ENCODE measurements at regions not wholly inside any gene's neighbourhood (a gene's known extent, or its start where the extent isn't known, plus 50 kb on each side); places are given as distances from the start of the nearest gene placed in this dataset.
"Not testable (repeated sequence)": the region's sequence is repeated elsewhere in the genome, so short reads cannot be mapped to it uniquely, and the experiment has no call there.

DNA sequence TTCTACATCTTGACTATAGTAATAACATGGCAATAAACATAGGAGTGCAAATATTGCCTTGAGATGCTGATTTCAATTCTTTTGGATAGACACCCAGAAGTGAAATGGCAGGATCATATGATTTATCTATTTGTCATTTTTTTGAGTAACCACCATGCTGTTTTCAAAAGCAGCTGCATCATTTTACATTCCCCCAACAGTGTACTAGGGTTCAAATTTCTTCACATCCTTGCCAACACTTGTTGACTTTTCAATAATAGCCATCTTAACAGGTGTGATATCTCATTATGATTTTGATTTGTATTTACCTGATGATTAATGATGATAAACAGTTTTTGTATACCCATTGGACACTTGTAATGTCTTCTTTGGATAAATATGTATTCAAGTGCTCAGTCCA, 90.8 kb downstream of the STRADB start:
- no peaks in the 10 kb centered on the region for H3K36me3 ChIP-seq (ENCODE audit: low read depth)
- ChIA-PET CTCF (no interaction called here), POLR2A (ENCODE audit: unreplicated experiment) (no interaction called here)
- no peaks in the 10 kb centered on the region for H3F3A ChIP-seq (ENCODE audit: insufficient read depth, low read depth)
- BruUV-seq (replicated peaks), result no TSS peak
- no peaks in the 10 kb centered on the region for H3K9me3 ChIP-seq (ENCODE audit: insufficient read depth, low read depth)
- no peak overlapping the region for H3K27ac ChIP-seq
- H3K4me2 ChIP-seq, result no peak overlapping the region
- DNase-seq, result no peak
- H3K4me1 ChIP-seq (replicated peaks; ENCODE audit: insufficient read depth), result no peaks in the 10 kb centered on the region
- H4K20me1 ChIP-seq (ENCODE audit: insufficient read depth), result no peaks in the 10 kb centered on the region
- no peaks in the 10 kb centered on the region for H3K79me2 ChIP-seq (ENCODE audit: low read depth)
- no peak overlapping the region for H2AFZ ChIP-seq
- no peak overlapping the region for H3K4me3 ChIP-seq
- no peaks in the 10 kb centered on the region for H3K27me3 ChIP-seq (ENCODE audit: insufficient read depth, low read depth)
- no peaks in the 10 kb centered on the region for H3K9me2 ChIP-seq (ENCODE audit: insufficient read depth)
- TF ChIP-seq CTCF (conservative IDR thresholded peaks at IDR 0.05) (no peak), EZH2 (IDR thresholded peaks at IDR 0.05; ENCODE audit: low read depth) (no peak)
- intact Hi-C loops (cut with micrococcal nuclease; ENCODE audit: unreplicated experiment), result no loop called here

GRCh38 chr2:201539271-201539670, 87.7 kb downstream of the STRADB start:
- POLR2A ChIA-PET (ENCODE audit: unreplicated experiment); DNase-seq; H3F3A ChIP-seq (ENCODE audit: insufficient read depth, low read depth); intact Hi-C loops (cut with micrococcal nuclease; ENCODE audit: unreplicated experiment); H3K4me3 ChIP-seq; CTCF ChIA-PET; H3K79me2 ChIP-seq (ENCODE audit: low read depth); H4K20me1 ChIP-seq (ENCODE audit: insufficient read depth); H3K27me3 ChIP-seq (ENCODE audit: insufficient read depth, low read depth); H2AFZ ChIP-seq; H3K4me2 ChIP-seq; BruUV-seq (replicated peaks); H3K9me3 ChIP-seq (ENCODE audit: insufficient read depth, low read depth); H3K36me3 ChIP-seq (ENCODE audit: low read depth); H3K4me1 ChIP-seq (replicated peaks; ENCODE audit: insufficient read depth); H3K9me2 ChIP-seq (ENCODE audit: insufficient read depth); H3K27ac ChIP-seq: not testable (repeated sequence)

DNA sequence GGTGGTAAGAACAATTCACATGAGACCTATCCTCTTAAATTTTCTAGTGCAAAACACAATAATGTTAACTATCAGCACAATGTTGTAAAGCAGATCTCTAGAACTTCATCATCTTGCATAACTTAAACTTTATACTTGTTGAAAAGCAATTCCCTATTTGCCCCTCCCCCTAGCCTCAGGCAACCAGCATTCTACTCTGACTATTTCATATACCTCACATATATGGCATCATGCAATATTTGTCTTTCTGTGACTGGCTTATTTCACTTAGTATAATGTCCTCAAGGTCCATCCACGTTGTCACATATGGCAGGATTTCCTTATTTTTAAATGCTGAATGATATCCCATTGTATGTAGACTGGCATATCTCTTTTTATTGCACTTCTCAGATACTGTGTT, 86.5 kb downstream of the STRADB start:
- POLR2A ChIA-PET (ENCODE audit: unreplicated experiment), result no interaction called here
- intact Hi-C loops (cut with micrococcal nuclease; ENCODE audit: unreplicated experiment), result no loop called here
- H3K79me2 ChIP-seq (ENCODE audit: low read depth), result no peaks in the 10 kb centered on the region
- 0 out of 2 replicates have a peak, but pooled peaks cover 7% of the 10 kb centered on the region for H3F3A ChIP-seq (ENCODE audit: insufficient read depth, low read depth)
- no peak overlapping the region for H3K4me3 ChIP-seq
- H2AFZ ChIP-seq, result no peak overlapping the region
- H3K9me3 ChIP-seq (ENCODE audit: insufficient read depth, low read depth), result peaks cover 6% of the 10 kb centered on the region; the same call in 1 of the 2 replicates
- peaks cover 3% of the 10 kb centered on the region; the same call in 1 of the 2 replicates for H3K4me1 ChIP-seq (replicated peaks; ENCODE audit: insufficient read depth)
- no peak overlapping the region for H3K27ac ChIP-seq
- DNase-seq, result no peak
- H3K9me2 ChIP-seq (ENCODE audit: insufficient read depth), result no peaks in the 10 kb centered on the region
- CTCF ChIA-PET, result no interaction called here
- no peaks in the 10 kb centered on the region for H3K36me3 ChIP-seq (ENCODE audit: low read depth)
- H3K4me2 ChIP-seq, result no peak overlapping the region
- BruUV-seq (replicated peaks), result no TSS peak
- H3K27me3 ChIP-seq (ENCODE audit: insufficient read depth, low read depth), result no peaks in the 10 kb centered on the region
- no peak for TF ChIP-seq CTCF (conservative IDR thresholded peaks at IDR 0.05)
- TF ChIP-seq EZH2 (IDR thresholded peaks at IDR 0.05; ENCODE audit: low read depth), result no peak
- H4K20me1 ChIP-seq (ENCODE audit: insufficient read depth), result no peaks in the 10 kb centered on the region

DNA sequence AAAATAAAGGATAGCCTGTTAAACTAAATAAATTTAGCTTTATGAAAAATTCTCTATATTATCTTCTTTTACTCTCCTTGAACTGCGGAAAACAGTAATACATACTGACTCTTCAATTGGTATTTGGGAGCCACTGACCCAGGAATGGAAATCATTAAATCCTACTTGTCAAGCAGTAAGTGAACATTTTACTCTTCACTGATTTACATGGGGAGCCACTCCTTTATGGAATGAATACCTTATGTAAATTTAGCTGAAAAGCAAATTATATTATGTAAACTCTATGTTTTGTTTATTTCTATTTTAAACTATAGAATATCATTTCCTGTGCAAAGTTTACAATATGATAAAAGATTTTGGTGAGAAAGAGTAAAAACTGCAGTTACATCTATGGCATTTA, 85.2 kb downstream of the STRADB start:
- Histone ChIP-seq H3K4me1 (replicated peaks; ENCODE audit: insufficient read depth) (peaks cover 13% of the 10 kb centered on the region), H3K36me3 (ENCODE audit: low read depth) (no peaks in the 10 kb centered on the region), H3K9me3 (ENCODE audit: insufficient read depth, low read depth) (peaks cover 9% of the 10 kb centered on the region; the same call in 1 of the 2 replicates), H3K27me3 (ENCODE audit: insufficient read depth, low read depth) (no peaks in the 10 kb centered on the region), H4K20me1 (ENCODE audit: insufficient read depth) (no peaks in the 10 kb centered on the region), H3K4me2 (no peak overlapping the region), H3K4me3 (no peak overlapping the region), H3K9me2 (ENCODE audit: insufficient read depth) (no peaks in the 10 kb centered on the region), H3K27ac (no peak overlapping the region), H3F3A (ENCODE audit: insufficient read depth, low read depth) (peaks cover 18% of the 10 kb centered on the region; the same call in 1 of the 2 replicates), H3K79me2 (ENCODE audit: low read depth) (no peaks in the 10 kb centered on the region), H2AFZ (no peak overlapping the region)
- TF ChIP-seq CTCF (conservative IDR thresholded peaks at IDR 0.05) (no peak), EZH2 (IDR thresholded peaks at IDR 0.05; ENCODE audit: low read depth) (no peak)
- no TSS peak for BruUV-seq (replicated peaks)
- intact Hi-C loops (cut with micrococcal nuclease; ENCODE audit: unreplicated experiment), result no loop called here
- CTCF ChIA-PET, result no interaction called here
- POLR2A ChIA-PET (ENCODE audit: unreplicated experiment), result no interaction called here
- DNase-seq, result no peak

All from PC-9 (cell line).